Superior temporal gyrus (tissue), 1 donor: ENCODE measurements at regions not wholly inside any gene's neighbourhood (a gene's known extent, or its start where the extent isn't known, plus 50 kb on each side); places are given as distances from the start of the nearest gene placed in this dataset.
"Not testable (repeated sequence)": the region's sequence is repeated elsewhere in the genome, so short reads cannot be mapped to it uniquely, and the experiment has no call there.

Experiments used
- DNase-seq: peaks from one replicate; pipeline ENCODE4 v3.0.0-alpha.2; 2016; ENCODE audit errors: extremely low spot score

GRCh38 chr13:90565985-90566713, 781.3 kb upstream of the MIR17HG start:
- DNase-seq: no peak

- no peak for DNase-seq
Observed at GRCh38 chr13:90568165-90568564, 779.3 kb upstream of the MIR17HG start.

GRCh38 chr13:90576067-90576466, 771.4 kb upstream of the MIR17HG start:
- DNase-seq: no peak

GRCh38 chr13:90577726-90578125, 769.8 kb upstream of the MIR17HG start:
- no peak for DNase-seq

GRCh38 chr13:90585392-90585791, 762.1 kb upstream of the MIR17HG start:
- DNase-seq: no peak

GRCh38 chr13:90591260-90591926, 756.1 kb upstream of the MIR17HG start:
- no peak for DNase-seq

- no peak for DNase-seq
Observed at GRCh38 chr13:90591927-90592268, 755.6 kb upstream of the MIR17HG start.

GRCh38 chr13:90592943-90593342, 754.5 kb upstream of the MIR17HG start:
- DNase-seq: no peak

- DNase-seq: no peak
Observed at GRCh38 chr13:90594681-90595080, 752.8 kb upstream of the MIR17HG start.

- no peak for DNase-seq
Observed at GRCh38 chr13:90605664-90606063, 741.8 kb upstream of the MIR17HG start.

- not testable (repeated sequence) for DNase-seq
Observed at GRCh38 chr13:90606921-90607320, 740.6 kb upstream of the MIR17HG start.

- DNase-seq: no peak
Observed at GRCh38 chr13:90612391-90612790, 735.1 kb upstream of the MIR17HG start.

GRCh38 chr13:90613076-90613795, 734.3 kb upstream of the MIR17HG start:
- DNase-seq: no peak

- no peak for DNase-seq
Observed at GRCh38 chr13:90615236-90615635, 732.3 kb upstream of the MIR17HG start.

GRCh38 chr13:90615767-90616166, 731.7 kb upstream of the MIR17HG start:
- no peak for DNase-seq

GRCh38 chr13:90618133-90618532, 729.4 kb upstream of the MIR17HG start:
- no peak for DNase-seq

- DNase-seq: no peak
Observed at GRCh38 chr13:90622541-90622940, 724.9 kb upstream of the MIR17HG start.

- no peak for DNase-seq
Observed at GRCh38 chr13:90623318-90624011, 724.0 kb upstream of the MIR17HG start.

GRCh38 chr13:90627813-90628212, 719.7 kb upstream of the MIR17HG start:
- no peak for DNase-seq

GRCh38 chr13:90628471-90628870, 719.0 kb upstream of the MIR17HG start:
- no peak for DNase-seq

- DNase-seq: no peak
Observed at GRCh38 chr13:90630716-90631115, 716.8 kb upstream of the MIR17HG start.

GRCh38 chr13:90632184-90632583, 715.3 kb upstream of the MIR17HG start:
- no peak for DNase-seq
